GM19395 (cell line): ENCODE measurements at regions not wholly inside any gene's neighbourhood (a gene's known extent, or its start where the extent isn't known, plus 50 kb on each side); places are given as distances from the start of the nearest gene placed in this dataset.
"Not testable (repeated sequence)": the region's sequence is repeated elsewhere in the genome, so short reads cannot be mapped to it uniquely, and the experiment has no call there.

Experiments
- ATAC-seq: cut with Tn5 transposase; IDR thresholded peaks from one replicate; pipeline ENCODE4 v1.9.1; 2021; ENCODE audit warnings: mild to moderate bottlenecking, moderate library complexity; ENCODE audit not compliant: unreplicated experiment

DNA sequence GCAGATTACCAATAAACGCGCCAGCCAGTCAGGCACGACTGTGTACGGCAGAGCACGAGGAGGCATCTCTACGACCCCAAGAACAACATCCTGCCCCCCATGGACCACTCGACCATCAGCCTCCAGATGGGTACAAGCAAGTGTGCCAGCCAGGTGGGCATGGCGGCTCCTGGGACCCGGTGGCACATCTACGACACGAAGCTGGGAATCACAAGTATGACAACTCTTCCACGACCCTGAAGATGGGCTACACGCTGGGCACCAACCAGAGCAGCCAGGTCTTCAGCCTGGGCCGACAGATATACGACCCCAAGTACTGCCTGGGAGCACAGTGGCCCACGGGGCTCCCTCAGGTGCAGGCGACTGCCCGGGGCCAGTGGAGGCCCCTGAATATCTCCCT, 217.6 kb downstream of the POTED start:
- ATAC-seq, result no peak

DNA sequence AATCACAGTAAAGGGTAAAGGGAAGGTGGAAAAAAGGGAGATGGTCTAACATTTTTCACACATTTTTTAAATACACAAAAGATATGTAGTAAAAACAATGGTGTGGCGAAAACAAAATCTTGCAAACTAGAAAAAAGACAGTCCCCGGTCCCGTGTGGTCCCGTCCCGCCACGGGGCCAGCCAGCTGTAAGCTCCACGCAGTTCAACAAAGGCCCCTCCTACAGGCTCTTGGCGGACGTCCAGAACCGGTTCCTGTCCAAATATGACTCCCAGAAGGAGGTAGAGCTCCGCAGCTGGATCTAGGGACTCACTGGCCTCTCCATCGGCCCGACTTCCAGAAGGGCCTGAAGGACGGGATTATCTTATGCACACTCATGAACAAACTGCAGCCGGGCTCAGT, 216.9 kb downstream of the POTED start:
- ATAC-seq, result not testable (repeated sequence)

DNA sequence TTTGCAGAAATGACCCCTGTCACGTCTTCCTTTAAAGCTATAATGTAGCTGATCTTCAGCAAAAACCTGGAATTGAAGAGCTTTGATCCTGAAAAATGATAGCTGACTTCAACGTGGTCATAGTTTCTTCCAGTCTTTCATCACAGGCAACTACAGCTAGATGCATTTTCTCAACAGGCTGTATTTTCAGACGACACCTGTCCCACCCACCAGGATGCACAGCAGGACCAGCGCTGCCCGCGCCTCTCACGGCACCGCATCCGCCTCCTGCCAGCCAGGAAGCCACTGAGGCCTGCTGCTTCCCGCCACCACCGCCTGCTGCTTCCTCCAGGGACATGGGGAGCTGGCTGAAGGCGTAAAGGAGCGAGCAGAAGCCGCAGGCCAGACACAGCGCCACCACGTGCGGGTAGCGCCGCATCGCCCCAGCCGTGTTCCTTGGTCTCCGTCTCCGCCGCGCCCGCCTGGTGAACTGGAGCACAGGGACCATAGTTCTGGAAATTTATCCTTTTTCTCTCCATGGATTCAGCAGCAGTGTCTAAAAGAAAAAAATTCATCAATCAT, 215.7 kb downstream of the POTED start:
- not testable (repeated sequence) for ATAC-seq

GRCh38 chr21:13820286-13820685, 210.7 kb downstream of the POTED start:
- ATAC-seq, result not testable (repeated sequence)

GRCh38 chr21:13812191-13812590, 202.6 kb downstream of the POTED start:
- not testable (repeated sequence) for ATAC-seq

DNA sequence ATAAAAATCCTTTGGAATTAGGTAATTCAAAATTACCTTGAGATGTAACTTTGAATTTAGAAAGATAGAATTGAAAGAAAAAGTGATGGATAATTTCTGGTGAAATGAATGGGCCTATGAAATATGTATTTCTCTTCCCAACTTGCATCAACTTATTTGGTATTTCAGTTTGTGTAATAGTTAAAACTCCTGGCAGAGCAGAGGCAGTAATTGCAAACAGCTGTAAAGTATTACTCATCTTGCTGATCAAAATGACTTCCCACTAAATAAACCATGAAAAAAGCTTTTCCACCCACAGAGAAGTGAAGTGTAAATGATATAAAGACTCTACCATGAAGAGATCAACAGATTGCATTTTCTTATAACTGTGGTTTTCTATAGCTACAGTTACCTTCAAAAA, 201.0 kb downstream of the POTED start:
- ATAC-seq, result not testable (repeated sequence)

- not testable (repeated sequence) for ATAC-seq
Observed at GRCh38 chr21:13806444-13806843, 196.9 kb downstream of the POTED start.

DNA sequence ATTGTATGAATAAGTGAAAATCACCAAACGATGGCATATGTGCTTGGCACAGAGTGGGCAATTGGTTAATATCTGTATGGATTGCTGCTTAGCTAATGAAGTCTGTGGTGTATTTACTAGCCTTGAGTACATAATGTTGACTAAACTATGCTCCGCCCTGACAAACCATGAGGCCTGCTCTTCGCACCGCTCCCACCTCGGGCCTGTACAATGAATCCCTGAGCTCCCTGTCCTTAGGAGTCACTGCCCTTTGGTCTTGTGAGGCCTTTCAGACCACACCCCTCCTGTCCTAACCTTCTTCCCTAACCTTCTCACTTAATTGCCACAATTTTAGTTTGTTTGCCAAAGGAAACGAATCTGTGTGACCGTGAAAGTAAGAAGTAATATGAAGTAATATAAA, 193.2 kb downstream of the POTED start:
- not testable (repeated sequence) for ATAC-seq
